Spleen (tissue), 7 donors: ENCODE measurements at regions not wholly inside any gene's neighbourhood (a gene's known extent, or its start where the extent isn't known, plus 50 kb on each side); places are given as distances from the start of the nearest gene placed in this dataset.

ENCODE experiments used
- POLR2A ChIP-seq, 3 donors: fragments of 450-650 bp; IDR thresholded peaks; one replicate each; pipeline ENCODE4 v1.5.1; 2017; ENCODE audit warnings: antibody characterized with exemption in 3 of 3, mild to moderate bottlenecking in 1 of 3
- POLR2AphosphoS5 ChIP-seq, 3 donors: sonication (generic); formaldehyde crosslinking; IDR thresholded peaks; one replicate each; pipeline ENCODE4 v1.5.1; 2017; ENCODE audit warnings: antibody characterized with exemption in 3 of 3
- TF ChIP-seq, protein P1 (sequence below), 11 experiments: fragments of 200-600 bp in 7 of 11; fragments of 450-650 bp in 4 of 11; sonication (generic) in 4 of 11; IDR thresholded peaks in 8 of 11; conservative IDR thresholded peaks in 3 of 11; 1 replicate in 7 of 11; 2 replicates in 4 of 11; pipeline versions ENCODE4 v1.4.0 to v1.8.0; 2016 to 2021; ENCODE audit warnings: antibody characterized with exemption in 11 of 11, inconsistent platforms in 4 of 11, mild to moderate bottlenecking in 1 of 11
- donor health status: DM: no; HTN: no; CAD: no; lungs with moderate emphysema.
- donor health status: DM: no; HTN: no; CAD: no.
- donor health status: DM: no; HTN: no; CAD: no.

DNA sequence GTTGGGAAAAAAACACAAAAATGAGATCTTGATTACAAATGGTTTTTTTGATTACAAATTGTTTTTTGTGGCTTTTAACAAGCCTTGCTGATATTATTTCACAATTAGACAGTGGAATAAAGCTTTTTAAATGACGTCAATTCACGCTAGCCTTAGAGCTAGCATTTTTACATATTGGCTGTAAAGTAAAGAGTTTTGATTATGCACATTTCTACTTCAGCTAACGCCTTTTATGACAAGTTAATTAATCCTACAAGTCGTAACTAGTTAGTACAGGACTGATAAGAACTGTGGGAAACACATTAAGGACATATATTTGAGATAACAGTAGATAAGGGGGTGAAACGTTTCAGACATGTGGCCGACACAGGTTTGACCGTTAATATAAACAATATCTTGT lies 95.7 kb upstream of the ATXN3L start:
- TF ChIP-seq, protein P1, sequence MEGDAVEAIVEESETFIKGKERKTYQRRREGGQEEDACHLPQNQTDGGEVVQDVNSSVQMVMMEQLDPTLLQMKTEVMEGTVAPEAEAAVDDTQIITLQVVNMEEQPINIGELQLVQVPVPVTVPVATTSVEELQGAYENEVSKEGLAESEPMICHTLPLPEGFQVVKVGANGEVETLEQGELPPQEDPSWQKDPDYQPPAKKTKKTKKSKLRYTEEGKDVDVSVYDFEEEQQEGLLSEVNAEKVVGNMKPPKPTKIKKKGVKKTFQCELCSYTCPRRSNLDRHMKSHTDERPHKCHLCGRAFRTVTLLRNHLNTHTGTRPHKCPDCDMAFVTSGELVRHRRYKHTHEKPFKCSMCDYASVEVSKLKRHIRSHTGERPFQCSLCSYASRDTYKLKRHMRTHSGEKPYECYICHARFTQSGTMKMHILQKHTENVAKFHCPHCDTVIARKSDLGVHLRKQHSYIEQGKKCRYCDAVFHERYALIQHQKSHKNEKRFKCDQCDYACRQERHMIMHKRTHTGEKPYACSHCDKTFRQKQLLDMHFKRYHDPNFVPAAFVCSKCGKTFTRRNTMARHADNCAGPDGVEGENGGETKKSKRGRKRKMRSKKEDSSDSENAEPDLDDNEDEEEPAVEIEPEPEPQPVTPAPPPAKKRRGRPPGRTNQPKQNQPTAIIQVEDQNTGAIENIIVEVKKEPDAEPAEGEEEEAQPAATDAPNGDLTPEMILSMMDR (IDR thresholded peaks at IDR 0.05 in 8 of 11, conservative IDR thresholded peaks at IDR 0.05 in 3 of 11): no peak
- TF ChIP-seq POLR2AphosphoS5 (IDR thresholded peaks at IDR 0.05) (no peak), POLR2A (IDR thresholded peaks at IDR 0.05) (no peak)
